ENCODE measurements at regions not wholly inside any gene's neighbourhood (a gene's known extent, or its start where the extent isn't known, plus 50 kb on each side); places are given as distances from the start of the nearest gene placed in this dataset.
"Not testable (repeated sequence)": the region's sequence is repeated elsewhere in the genome, so short reads cannot be mapped to it uniquely, and the experiment has no call there.

DNA sequence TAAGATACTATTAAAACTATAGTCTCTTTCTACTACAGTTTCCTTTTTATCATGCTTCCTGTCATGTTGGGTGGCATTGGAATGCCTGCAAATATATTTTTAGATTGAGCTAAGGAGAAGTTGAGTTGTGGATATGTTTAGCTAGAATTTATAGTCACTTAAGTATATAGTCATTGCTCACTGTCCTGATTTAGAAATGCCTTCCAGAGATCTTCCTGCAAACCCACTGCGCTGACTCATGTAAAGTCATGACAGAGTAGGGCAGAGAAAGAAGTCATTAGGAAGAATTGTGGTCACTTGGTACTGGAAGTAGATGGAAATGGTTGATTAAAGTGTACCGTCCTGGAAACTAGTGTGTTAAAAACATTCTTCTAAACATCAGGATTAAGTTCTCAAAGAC is 490.3 kb upstream of the PABPC4L start:
- no peak for DNase-seq

DNA sequence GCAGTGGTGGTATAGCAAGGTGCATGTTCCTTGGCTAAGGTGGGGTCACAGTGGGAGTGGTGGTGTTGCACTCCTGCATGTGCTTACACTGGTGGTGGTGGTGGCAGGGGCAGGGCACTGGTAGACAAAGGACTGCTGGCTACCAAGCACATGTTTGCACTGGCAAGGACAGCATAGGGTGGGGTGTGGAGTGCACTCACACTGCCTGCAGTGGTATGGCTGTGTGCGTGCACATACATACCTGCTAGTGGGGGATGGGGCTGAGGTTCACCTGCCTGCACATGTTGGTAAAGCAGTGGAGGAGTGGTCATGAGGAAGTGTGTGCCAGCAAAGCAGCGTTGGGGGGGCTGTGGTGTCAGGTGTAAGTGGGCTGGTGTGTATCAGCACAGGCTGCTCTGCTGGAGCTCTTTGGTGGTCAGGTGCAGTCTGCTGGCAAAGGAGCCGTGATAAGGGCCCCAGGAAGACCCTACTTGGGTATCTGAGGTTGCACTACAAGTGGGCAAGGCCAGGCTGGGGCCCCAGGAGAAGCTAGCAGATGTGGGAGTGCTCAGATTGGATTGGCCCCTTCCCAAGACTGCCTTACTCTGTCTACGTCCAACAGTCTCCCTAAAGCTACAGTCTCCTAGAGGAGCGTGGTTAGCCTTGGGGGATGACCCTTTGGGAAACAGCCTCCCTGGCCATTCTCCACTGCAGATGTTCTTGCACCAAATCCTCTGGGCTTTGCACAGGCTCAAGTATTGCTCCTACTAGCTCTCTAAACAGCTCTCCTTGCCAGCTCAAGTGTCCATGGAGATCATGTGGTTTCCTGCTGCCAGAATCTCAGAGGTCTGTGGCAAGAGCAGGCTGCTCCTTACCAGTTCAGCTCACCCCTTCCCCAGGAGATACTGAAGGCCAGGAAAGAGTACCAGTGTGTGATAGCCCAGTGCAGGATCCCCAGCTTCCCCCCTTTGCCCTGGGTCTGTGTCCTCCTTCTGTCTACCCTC is 486.3 kb upstream of the PABPC4L start:
- DNase-seq, result no peak

- no peak for DNase-seq
Observed at GRCh38 chr4:134677209-134677814, 475.7 kb upstream of the PABPC4L start.

DNA sequence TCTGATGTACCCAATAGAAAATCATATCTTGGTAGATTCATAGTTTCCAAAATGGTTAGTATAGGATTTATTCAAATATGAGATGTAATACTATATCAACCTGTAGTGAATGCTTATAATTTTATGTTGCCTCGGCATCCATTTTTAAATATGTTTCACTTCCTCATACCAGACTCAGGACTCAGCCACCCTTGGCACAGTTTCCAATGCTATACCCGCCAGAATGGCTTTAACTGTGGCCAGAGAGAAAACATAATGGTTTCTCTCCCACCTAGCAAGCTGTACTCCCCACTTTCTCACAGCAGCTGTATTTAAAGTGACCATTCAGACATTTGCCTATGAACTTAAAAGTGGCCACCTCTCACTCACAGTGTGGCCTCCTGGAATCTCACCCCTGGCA is 466.6 kb upstream of the PABPC4L start:
- no peak for DNase-seq

- DNase-seq, result no peak
Observed at GRCh38 chr4:134666640-134667039, 465.1 kb upstream of the PABPC4L start.

GRCh38 chr4:134665429-134665828 is 463.8 kb upstream of the PABPC4L start:
- DNase-seq, result no peak

GRCh38 chr4:134663742-134664141 is 462.2 kb upstream of the PABPC4L start:
- no peak for DNase-seq

DNA sequence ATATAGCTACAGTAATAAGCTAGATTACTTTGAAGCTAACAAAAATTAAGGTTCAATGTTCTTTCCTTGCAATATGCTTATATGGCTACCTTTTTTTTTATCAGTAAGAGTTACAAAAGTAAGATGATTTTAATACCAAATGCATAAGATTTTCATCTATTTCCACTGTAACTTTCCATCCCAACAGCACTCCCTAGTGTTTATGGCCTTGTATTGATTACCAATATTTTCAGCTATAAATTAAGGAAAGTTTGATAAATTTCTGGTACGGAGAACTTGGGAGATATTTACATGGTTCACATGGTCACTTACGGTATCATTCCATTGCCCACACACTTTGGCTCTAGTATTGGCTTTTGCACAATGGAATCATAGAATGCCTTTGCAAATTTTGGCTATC is 448.9 kb upstream of the PABPC4L start:
- DNase-seq, result no peak

- DNase-seq, result no peak
Observed at GRCh38 chr4:134645778-134646177, 444.2 kb upstream of the PABPC4L start.

DNA sequence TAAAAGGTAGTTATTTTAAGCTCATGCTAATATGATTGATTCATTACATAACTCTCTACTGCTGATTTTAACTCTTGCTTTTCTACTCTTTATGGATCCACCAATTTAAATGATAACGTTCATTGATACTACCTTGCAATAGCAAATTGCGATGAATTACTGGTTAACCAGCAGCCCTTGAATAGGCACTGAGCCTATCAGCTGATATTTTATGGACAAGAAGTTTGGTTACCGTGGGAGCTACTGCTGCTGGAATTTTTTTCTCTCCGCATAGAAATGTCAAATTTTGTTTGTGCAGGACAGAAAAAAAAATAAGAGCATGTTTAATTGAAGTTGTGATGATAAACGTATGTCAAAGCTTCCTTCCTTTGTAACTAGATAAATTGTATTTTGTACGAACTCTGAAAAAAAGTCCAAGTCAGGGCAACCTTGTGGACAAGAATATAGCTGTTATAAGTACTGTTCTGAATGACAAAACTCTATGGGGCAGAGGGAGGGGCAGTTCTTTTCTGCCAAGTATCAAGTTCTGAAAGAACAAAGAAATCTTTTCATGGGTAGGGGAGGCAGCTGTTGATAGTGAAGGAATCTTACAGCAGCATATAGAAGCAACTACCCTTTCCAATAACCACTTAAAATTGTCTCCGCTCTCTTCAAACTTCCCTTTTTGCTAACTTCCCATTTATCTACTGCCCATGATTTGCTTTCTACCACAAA is 434.9 kb upstream of the PABPC4L start:
- DNase-seq, result no peak

DNA sequence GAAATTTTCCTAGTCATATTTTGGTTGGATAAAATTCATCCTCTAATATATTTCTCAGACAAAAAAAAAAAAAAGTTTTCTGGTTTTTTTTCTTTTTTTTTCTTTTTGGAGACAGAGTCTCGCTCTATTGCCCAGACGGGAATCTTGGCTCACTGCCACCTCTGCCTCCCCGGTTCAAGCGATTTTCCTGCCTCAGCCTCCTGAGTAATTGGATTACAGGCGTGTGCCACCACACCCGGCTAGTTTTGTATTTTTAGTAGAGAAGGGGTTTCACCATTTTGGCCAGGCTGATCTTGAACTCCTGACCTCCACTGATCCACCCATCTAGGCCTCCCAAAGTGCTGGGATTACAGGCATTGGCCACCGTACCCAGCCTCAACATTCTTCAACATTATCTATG is 432.7 kb upstream of the PABPC4L start:
- DNase-seq, result no peak

DNA sequence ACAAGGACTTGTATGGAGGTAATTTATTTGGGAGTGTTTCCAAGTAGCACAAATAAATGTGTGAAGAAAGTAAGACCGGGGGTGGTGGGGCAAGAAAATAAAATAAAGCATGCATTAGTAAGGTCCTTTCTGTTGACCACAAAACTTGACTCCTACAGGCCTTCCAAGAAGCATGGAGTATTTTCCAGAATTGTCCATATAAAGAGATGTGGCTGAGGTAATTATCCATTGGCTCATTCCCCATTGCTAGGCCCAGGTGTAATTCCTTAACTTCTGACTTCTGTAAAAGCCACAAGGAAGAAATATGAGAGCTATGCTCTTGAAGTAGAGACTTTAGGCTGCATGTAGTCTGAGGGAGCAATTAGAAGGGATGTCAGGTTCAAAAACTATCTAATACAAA is 430.5 kb upstream of the PABPC4L start:
- no peak for DNase-seq

GRCh38 chr4:134628066-134628465 is 426.5 kb upstream of the PABPC4L start:
- no peak for DNase-seq

DNA sequence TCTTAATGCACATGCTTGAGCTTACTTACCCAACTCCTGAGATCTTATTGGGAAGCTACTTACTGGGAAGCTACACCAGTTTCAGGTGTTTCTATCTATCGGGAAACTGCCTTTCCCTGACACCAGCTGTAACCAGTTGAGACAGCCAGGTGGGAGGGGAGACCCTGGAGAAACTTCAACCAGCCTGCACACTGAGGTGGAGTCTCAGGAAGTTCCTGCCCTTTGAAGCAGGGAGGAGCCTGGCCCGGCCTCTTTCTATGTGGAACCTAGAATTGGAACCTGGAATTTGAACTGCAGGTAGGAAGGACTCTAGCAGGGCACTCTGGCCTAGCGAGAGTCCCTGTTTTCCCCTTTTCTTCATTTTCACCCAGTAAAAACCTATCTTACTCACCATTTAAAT is 425.8 kb upstream of the PABPC4L start:
- no peak for DNase-seq

DNA sequence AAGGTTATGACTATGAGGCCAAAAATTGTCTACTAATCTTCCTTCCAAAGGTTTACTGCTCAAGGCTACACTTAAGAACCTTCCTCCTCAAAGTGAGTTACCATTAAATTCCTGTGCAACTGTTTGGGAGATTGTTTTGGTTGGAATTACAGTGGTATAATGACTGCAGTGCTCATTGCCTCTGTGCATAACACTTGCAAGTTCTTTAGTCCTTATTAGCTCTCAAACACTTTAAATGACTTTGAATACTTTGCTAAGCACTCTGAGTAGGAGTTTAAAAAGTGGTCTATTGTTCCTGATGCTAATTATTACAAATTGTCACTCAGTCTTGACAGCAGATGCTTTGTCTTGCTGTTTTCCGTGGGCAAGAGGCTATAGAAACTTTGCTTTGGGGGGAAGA is 422.8 kb upstream of the PABPC4L start:
- DNase-seq, result no peak

GRCh38 chr4:134622626-134623575 is 421.3 kb upstream of the PABPC4L start:
- DNase-seq, result not testable (repeated sequence)

GRCh38 chr4:134622199-134622598 is 420.6 kb upstream of the PABPC4L start:
- no peak for DNase-seq

- not testable (repeated sequence) for DNase-seq
Observed at GRCh38 chr4:134621715-134622114, 420.1 kb upstream of the PABPC4L start.

- DNase-seq, result no peak
Observed at GRCh38 chr4:134610956-134611355, 409.4 kb upstream of the PABPC4L start.

DNA sequence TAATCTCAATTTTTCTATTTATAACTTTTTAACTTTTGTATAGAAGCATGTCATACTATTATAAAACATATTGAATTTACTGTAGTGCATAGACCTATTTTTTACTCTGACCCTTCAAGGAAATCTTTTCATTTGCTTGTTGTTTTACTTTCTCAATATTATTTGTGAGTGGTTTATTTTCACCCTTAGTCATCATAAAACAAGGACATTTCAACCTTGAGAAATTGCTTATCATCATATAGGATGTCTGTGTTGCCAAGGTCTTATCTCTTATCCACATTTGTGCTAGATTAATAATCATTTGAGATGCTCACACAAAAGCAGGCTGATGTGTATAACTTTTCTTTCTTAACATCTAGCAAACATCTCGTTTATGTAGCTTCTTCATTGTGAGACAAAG is 408.6 kb upstream of the PABPC4L start:
- DNase-seq, result no peak

GRCh38 chr4:134601706-134602105 is 400.1 kb upstream of the PABPC4L start:
- DNase-seq, result no peak

GRCh38 chr4:134591326-134591725 is 389.7 kb upstream of the PABPC4L start:
- no peak for DNase-seq
